Right lobe of liver (tissue), 6 donors: ENCODE measurements at regions not wholly inside any gene's neighbourhood (a gene's known extent, or its start where the extent isn't known, plus 50 kb on each side); places are given as distances from the start of the nearest gene placed in this dataset.

Experiments
- ATAC-seq, 4 donors: fragments of 200-7000 bp; cut with Tn5 transposase; one replicate each; pipeline ENCODE4 v1.9.1; 2020; ENCODE audit warnings: mild to moderate bottlenecking in 4 of 4, moderate library complexity in 4 of 4
- DNase-seq, 3 donors: peaks; one replicate each; pipeline ENCODE4 v3.0.0-alpha.2; 2020
- H3K27ac ChIP-seq, 3 donors: fragments of 200-600 bp; one replicate each; pipeline ENCODE4 v1.8.0; 2022
- H3K27me3 ChIP-seq, 2 donors: fragments of 200-600 bp; one replicate each; pipeline ENCODE4 v1.8.0; 2022
- H3K36me3 ChIP-seq, 4 donors: fragments of 200-600 bp; sonication (generic) in 1 of 4; one replicate each; pipeline versions ENCODE4 v1.5.1 to v1.8.0; 2017 to 2022; ENCODE audit warnings: control low read depth in 1 of 4
- H3K4me1 ChIP-seq, 4 donors: fragments of 200-600 bp; sonication (generic) in 1 of 4; one replicate each; pipeline versions ENCODE4 v1.5.1 to v1.8.0; 2017 to 2022; ENCODE audit warnings: control low read depth in 1 of 4
- H3K4me3 ChIP-seq, 3 donors: fragments of 200-600 bp; one replicate each; pipeline ENCODE4 v1.8.0; 2022
- H3K9me3 ChIP-seq, 4 donors: fragments of 200-600 bp; sonication (generic) in 1 of 4; one replicate each; pipeline versions ENCODE4 v1.5.1 to v1.8.0; 2017 to 2022; ENCODE audit warnings: control low read depth in 1 of 4
- POLR2A ChIP-seq: fragments of 450-650 bp; IDR thresholded peaks from one replicate; pipeline ENCODE4 v1.6.1; 2017; ENCODE audit warnings: antibody characterized with exemption, mild to moderate bottlenecking
- WGBS: methylation state at CpG from one replicate; pipeline ENCODE4 v1.1.6; 2018; ENCODE audit warnings: low coverage, low lambda C conversion rate; ENCODE audit not compliant: insufficient coverage; ENCODE audit errors: missing lambda C conversion rate; 5-methylcytosine and 5-hydroxymethylcytosine counted together
- intact Hi-C, 2 donors: fragments of 100-400 bp; cut with DNase I; formaldehyde crosslinking; loops; one replicate each; pipeline versions ENCODE4 v1.11.2 to v1.14.1; 2022
- TF ChIP-seq, protein P1 (sequence below), 4 donors: fragments of 200-600 bp in 3 of 4; fragments of 450-650 bp in 1 of 4; IDR thresholded peaks; one replicate each; pipeline versions ENCODE4 v1.5.1 to v1.8.0; 2016 to 2022; ENCODE audit warnings: antibody characterized with exemption in 4 of 4, mild to moderate bottlenecking in 2 of 4
- donor health status: DM: no; HTN: yes; CAD: no.
- donor health status: DM: no; HTN: no; CAD: no.
- donor health status: DM: no; HTN: no; CAD: no.
- donor health status: DM: no; HTN: yes; CAD: no.
- donor health status: DM: no; HTN: yes; CAD: no.

DNA sequence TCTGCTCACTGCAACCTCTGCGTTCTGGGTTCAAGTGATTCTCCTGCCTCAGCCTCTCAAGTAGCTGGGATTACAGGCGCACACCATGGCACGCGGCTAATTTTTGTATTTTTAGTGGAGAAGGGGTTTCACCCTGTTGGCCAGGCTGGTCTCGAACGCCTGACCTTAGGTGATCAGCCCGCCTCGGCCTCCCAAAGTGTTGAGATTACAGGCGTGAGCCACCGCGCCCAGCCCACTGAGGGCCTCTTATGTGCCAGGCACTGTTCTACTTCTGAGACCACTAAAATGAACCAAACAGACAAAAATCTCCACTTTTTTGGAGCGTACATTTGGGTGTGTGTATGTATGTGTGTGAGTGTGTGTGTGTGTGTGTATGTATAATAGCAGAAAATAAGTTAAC, 117.2 kb upstream of the H2AZ1 start:
- H3K36me3 ChIP-seq, result no peaks in the 10 kb centered on the region
- no peak for TF ChIP-seq POLR2A
- TF ChIP-seq, protein P1, sequence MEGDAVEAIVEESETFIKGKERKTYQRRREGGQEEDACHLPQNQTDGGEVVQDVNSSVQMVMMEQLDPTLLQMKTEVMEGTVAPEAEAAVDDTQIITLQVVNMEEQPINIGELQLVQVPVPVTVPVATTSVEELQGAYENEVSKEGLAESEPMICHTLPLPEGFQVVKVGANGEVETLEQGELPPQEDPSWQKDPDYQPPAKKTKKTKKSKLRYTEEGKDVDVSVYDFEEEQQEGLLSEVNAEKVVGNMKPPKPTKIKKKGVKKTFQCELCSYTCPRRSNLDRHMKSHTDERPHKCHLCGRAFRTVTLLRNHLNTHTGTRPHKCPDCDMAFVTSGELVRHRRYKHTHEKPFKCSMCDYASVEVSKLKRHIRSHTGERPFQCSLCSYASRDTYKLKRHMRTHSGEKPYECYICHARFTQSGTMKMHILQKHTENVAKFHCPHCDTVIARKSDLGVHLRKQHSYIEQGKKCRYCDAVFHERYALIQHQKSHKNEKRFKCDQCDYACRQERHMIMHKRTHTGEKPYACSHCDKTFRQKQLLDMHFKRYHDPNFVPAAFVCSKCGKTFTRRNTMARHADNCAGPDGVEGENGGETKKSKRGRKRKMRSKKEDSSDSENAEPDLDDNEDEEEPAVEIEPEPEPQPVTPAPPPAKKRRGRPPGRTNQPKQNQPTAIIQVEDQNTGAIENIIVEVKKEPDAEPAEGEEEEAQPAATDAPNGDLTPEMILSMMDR (IDR thresholded peaks at IDR 0.05), result no peak
- ATAC-seq, result no peak
- no peaks in the 10 kb centered on the region for H3K4me1 ChIP-seq
- no peaks in the 10 kb centered on the region for H3K27me3 ChIP-seq
- H3K27ac ChIP-seq, result no peak overlapping the region
- no peak for DNase-seq
- H3K4me3 ChIP-seq, result no peak overlapping the region
- no peaks in the 10 kb centered on the region for H3K9me3 ChIP-seq
- intact Hi-C loops, result no loop called here
- 78% methylated on average over 8 of the region's 12 CpGs for WGBS

DNA sequence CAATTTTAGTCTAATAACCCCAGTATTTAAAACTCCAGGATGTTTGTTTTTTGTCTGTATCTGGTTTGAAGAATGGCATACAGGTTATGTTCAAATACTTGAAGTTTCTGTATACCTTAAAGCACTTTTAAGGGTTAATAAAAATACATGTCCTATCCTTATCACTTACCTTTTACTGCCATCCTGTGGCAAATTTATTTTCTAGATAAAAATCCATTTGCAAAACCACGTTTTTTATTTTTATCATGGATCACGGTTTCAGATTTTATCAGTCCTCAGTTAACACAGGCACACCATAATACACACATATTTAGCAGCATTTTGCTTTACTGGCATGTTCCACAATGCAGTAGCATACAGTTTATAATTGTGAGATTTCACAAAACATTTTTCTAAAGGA, 113.3 kb upstream of the H2AZ1 start:
- intact Hi-C loops, result no loop called here
- no peak for ATAC-seq
- DNase-seq, result no peak
- H3K4me1 ChIP-seq, result no peaks in the 10 kb centered on the region
- H3K27me3 ChIP-seq, result no peaks in the 10 kb centered on the region
- no peak overlapping the region for H3K27ac ChIP-seq
- no peak overlapping the region for H3K4me3 ChIP-seq
- no peak for TF ChIP-seq POLR2A
- TF ChIP-seq, protein P1 (IDR thresholded peaks at IDR 0.05), result no peak
- no peaks in the 10 kb centered on the region for H3K36me3 ChIP-seq
- 8% methylated on average over 2 of the region's 2 CpGs for WGBS
- no peaks in the 10 kb centered on the region for H3K9me3 ChIP-seq

DNA sequence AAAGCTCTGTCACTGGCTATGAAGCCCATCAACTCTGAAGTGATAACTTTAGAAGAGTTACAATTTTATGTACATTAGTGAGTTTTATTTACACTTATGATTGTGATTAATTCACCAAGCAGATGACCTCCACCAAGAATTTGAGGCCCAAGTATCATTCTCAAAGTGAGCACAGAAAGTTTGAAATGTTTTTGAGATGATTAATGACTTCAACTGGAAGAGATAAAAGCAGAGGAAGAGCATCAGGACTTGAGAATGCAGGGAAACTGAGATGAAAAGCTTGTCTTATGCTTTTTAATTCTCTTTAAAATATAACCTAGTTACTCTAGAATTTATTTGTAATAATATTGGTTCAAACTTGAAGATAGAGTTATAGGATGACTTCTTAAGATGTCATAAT, 112.8 kb upstream of the H2AZ1 start:
- no peaks in the 10 kb centered on the region for H3K27me3 ChIP-seq
- no peak for TF ChIP-seq POLR2A
- TF ChIP-seq, protein P1 (IDR thresholded peaks at IDR 0.05), result no peak
- DNase-seq, result no peak
- H3K27ac ChIP-seq, result no peak overlapping the region
- no peak overlapping the region for H3K4me3 ChIP-seq
- intact Hi-C loops, result no loop called here
- no peaks in the 10 kb centered on the region for H3K36me3 ChIP-seq
- no peaks in the 10 kb centered on the region for H3K9me3 ChIP-seq
- ATAC-seq, result no peak
- no peaks in the 10 kb centered on the region for H3K4me1 ChIP-seq

DNA sequence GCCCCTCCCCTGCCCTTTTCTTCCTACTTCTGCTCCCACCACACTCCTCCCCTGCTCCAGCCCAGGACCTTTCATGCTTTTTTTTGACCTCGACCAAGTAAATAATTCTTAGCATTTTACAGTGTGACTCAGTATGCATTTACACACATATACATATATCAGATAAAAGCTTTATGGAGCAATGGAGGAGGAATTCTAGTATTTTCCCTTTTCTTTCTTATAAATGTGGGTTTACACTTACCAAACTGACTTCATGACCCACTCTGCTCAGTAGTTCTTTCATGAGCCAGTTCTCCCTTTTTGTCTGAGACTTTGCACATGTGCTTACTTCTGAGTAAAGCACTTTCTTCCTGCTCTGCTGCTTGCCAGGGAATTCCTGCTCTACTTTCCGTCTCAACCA, 111.8 kb upstream of the H2AZ1 start:
- no peaks in the 10 kb centered on the region for H3K4me1 ChIP-seq
- ATAC-seq (no peak), DNase-seq (no peak)
- 53% methylated on average over 2 of the region's 2 CpGs for WGBS
- H3K27ac ChIP-seq, result no peak overlapping the region
- intact Hi-C loops, result no loop called here
- no peak for TF ChIP-seq POLR2A
- TF ChIP-seq, protein P1 (IDR thresholded peaks at IDR 0.05), result no peak
- no peak overlapping the region for H3K4me3 ChIP-seq
- H3K36me3 ChIP-seq, result no peaks in the 10 kb centered on the region
- H3K9me3 ChIP-seq, result no peaks in the 10 kb centered on the region
- no peaks in the 10 kb centered on the region for H3K27me3 ChIP-seq

DNA sequence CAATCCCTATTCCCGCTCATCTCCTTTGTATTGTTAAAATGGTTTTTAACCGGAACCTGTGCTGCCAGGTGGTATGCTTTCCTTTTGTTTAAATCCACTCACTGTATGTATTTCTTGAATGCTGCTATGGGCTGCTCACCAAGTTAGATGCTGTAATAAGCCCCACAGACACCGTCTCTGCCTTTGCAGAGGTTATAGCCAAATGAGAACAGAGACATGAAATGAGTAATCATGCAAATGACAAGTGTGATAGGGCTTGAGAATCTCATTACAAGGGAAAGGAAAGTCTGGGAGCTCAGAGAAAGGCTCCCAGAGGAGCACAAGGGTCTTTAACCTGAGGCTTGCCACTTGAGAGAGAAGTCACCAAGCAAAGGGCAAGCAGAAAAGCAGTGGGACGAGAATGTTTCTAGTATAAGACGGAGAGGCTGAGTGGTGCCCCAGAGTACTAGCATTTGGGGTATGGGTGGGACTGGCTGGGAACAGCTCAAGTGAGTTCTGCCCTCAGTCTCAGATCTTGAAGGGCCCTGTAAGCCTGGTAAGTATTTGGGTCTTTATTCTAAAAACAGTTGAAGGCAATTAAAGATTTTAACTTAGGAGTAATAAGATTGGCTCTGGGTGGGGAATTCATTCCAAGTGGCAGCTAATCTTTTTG, 110.8 kb upstream of the H2AZ1 start:
- ATAC-seq, result no peak
- intact Hi-C loops, result no loop called here
- Histone ChIP-seq H3K9me3 (no peaks in the 10 kb centered on the region), H3K4me1 (no peaks in the 10 kb centered on the region), H3K27ac (no peak overlapping the region), H3K4me3 (no peak overlapping the region), H3K36me3 (no peaks in the 10 kb centered on the region), H3K27me3 (no peaks in the 10 kb centered on the region)
- no peak for DNase-seq
- TF ChIP-seq, protein P1 (IDR thresholded peaks at IDR 0.05), result no peak
- no peak for TF ChIP-seq POLR2A
- 61% methylated on average over 5 of the region's 5 CpGs for WGBS
